Adrenal gland (tissue), 5 donors: ENCODE measurements at regions not wholly inside any gene's neighbourhood (a gene's known extent, or its start where the extent isn't known, plus 50 kb on each side); places are given as distances from the start of the nearest gene placed in this dataset.

Source experiments
- CTCF ChIP-seq, 6 experiments: fragments of 450-650 bp in 4 of 6; fragments of 200-600 bp in 2 of 6; sonication (generic) in 1 of 6; IDR thresholded peaks; 1 replicate in 5 of 6; 2 replicates in 1 of 6; pipeline versions ENCODE4 v1.5.1 to v1.8.0; 2016 to 2021; ENCODE audit warnings: antibody characterized with exemption in 6 of 6, mild to moderate bottlenecking in 2 of 6, moderate library complexity in 1 of 6
- POLR2A ChIP-seq, 2 donors: fragments of 450-650 bp; IDR thresholded peaks; one replicate each; pipeline ENCODE4 v1.6.1; 2017; ENCODE audit warnings: antibody characterized with exemption in 2 of 2, mild to moderate bottlenecking in 2 of 2, moderate library complexity in 1 of 2
- donor health status: DM: no; HTN: no; CAD: no.

- no peak for TF ChIP-seq CTCF (IDR thresholded peaks at IDR 0.05)
- no peak for TF ChIP-seq POLR2A (IDR thresholded peaks at IDR 0.05)
These were observed 60.2 kb downstream of the SMIM38 start for GRCh38 chr11:69215784-69216415.
